Astrocyte (in vitro differentiated cells and primary cell): ENCODE measurements at regions not wholly inside any gene's neighbourhood (a gene's known extent, or its start where the extent isn't known, plus 50 kb on each side); places are given as distances from the start of the nearest gene placed in this dataset.
"Not testable (repeated sequence)": the region's sequence is repeated elsewhere in the genome, so short reads cannot be mapped to it uniquely, and the experiment has no call there.

ENCODE experiments used
- DNase-seq: peaks from one replicate; pipeline ENCODE4 v3.0.0-alpha.2; 2010; ENCODE audit warnings: low read depth
- FAIRE-seq: peaks from 2 replicates; lab custom pipeline; 2011; peaks lifted over from hg19 to GRCh38; lab: Jason Lieb, UNC
- H2AFZ ChIP-seq: 2 replicates; pipeline ENCODE4 v1.6.0; 2012; ENCODE audit warnings: low read depth, low read length, inconsistent platforms
- H3K27ac ChIP-seq: 2 replicates; pipeline ENCODE4 v1.5.1; 2011; ENCODE audit warnings: low read depth, low read length, inconsistent platforms
- H3K27me3 ChIP-seq: 2 replicates; pipeline ENCODE4 v1.6.0; 2011; ENCODE audit warnings: low read length, inconsistent platforms; ENCODE audit not compliant: insufficient read depth
- H3K36me3 ChIP-seq: 2 replicates; pipeline ENCODE4 v1.5.1; 2011; ENCODE audit warnings: low read length, inconsistent platforms; ENCODE audit not compliant: insufficient read depth
- H3K4me1 ChIP-seq: 2 replicates; pipeline ENCODE4 v1.5.1; 2011; ENCODE audit warnings: low read length, inconsistent platforms; ENCODE audit not compliant: insufficient read depth
- H3K4me2 ChIP-seq: 2 replicates; pipeline ENCODE4 v1.6.0; 2012; ENCODE audit warnings: low read length, inconsistent platforms
- H3K4me3 ChIP-seq: 2 replicates; pipeline ENCODE4 v1.5.1; 2011; ENCODE audit warnings: low read depth, mild to moderate bottlenecking, low read length, inconsistent platforms; ENCODE audit not compliant: insufficient read depth
- H3K79me2 ChIP-seq: 2 replicates; pipeline ENCODE4 v1.6.0; 2012; ENCODE audit warnings: mild to moderate bottlenecking, low read length, inconsistent platforms; ENCODE audit not compliant: insufficient read depth
- H3K9ac ChIP-seq: 2 replicates; pipeline ENCODE4 v1.6.0; 2012; ENCODE audit warnings: mild to moderate bottlenecking, low read length, inconsistent platforms
- H3K9me3 ChIP-seq: 2 replicates; pipeline ENCODE4 v1.5.1; 2012; ENCODE audit warnings: low read depth, mild to moderate bottlenecking, low read length, inconsistent platforms; ENCODE audit not compliant: insufficient read depth
- H4K20me1 ChIP-seq: 2 replicates; pipeline ENCODE4 v1.6.0; 2012; ENCODE audit warnings: low read length, inconsistent platforms; ENCODE audit not compliant: insufficient read depth
- H3K27ac Mint-ChIP-seq: one replicate; pipeline ENCODE4 v1.8.0; 2021; ENCODE audit warnings: mild to moderate bottlenecking, mixed read lengths; ENCODE audit not compliant: unreplicated experiment
- H3K27me3 Mint-ChIP-seq: one replicate; pipeline ENCODE4 v1.8.0; 2021; ENCODE audit warnings: low read depth, mixed read lengths; ENCODE audit not compliant: unreplicated experiment
- H3K36me3 Mint-ChIP-seq: one replicate; pipeline ENCODE4 v1.8.0; 2021; ENCODE audit warnings: low read depth, mixed read lengths; ENCODE audit not compliant: unreplicated experiment
- H3K4me1 Mint-ChIP-seq: one replicate; pipeline ENCODE4 v1.8.0; 2021; ENCODE audit warnings: low read depth, mixed read lengths; ENCODE audit not compliant: unreplicated experiment
- H3K4me3 Mint-ChIP-seq: one replicate; pipeline ENCODE4 v1.8.0; 2021; ENCODE audit warnings: mild to moderate bottlenecking, moderate library complexity, mixed read lengths; ENCODE audit not compliant: unreplicated experiment
- H3K9me3 Mint-ChIP-seq: one replicate; pipeline ENCODE4 v1.8.0; 2021; ENCODE audit warnings: mild to moderate bottlenecking, mixed read lengths; ENCODE audit not compliant: unreplicated experiment
- EZH2 ChIP-seq: IDR thresholded peaks from 2 replicates; pipeline ENCODE4 v1.6.1; 2012; ENCODE audit warnings: mild to moderate bottlenecking, low read length, inconsistent platforms; ENCODE audit not compliant: insufficient read depth
- TF ChIP-seq, protein P1 (sequence below): IDR thresholded peaks from 2 replicates; pipeline ENCODE4 v1.5.1; 2011; ENCODE audit warnings: low read depth, mild to moderate bottlenecking, inconsistent platforms, low read length, moderate library complexity; ENCODE audit not compliant: insufficient read depth

DNA sequence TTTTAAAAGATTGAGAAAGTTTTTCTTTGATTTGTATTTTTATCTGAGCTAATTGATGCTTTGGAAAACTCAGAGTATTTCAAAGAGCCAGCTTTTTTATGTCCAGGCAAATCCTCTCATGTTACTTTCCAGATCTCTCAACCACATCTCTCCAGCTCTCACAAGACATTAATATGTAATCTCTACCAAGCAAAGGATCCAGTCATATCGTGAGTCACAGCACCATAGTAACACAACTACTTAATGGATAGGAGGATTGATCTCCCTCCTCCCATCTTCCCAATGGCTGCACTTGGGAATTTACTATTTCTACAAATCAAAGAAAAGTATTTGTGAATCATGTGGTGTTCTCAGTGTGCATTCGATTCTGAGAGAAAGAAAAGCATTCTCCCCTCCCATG lies 63.3 kb downstream of the POU4F1 start:
- Histone ChIP-seq H3K79me2 (no peaks in the 10 kb centered on the region), H3K27me3 (peaks cover 2% of the 10 kb centered on the region), H3K27ac (no peak overlapping the region), H3K9ac (no peak overlapping the region), H3K4me3 (no peak overlapping the region), H2AFZ (no peak overlapping the region), H3K4me1 (no peaks in the 10 kb centered on the region), H3K9me3 (peaks cover 3% of the 10 kb centered on the region), H3K36me3 (no peaks in the 10 kb centered on the region), H3K4me2 (no peak overlapping the region), H4K20me1 (no peaks in the 10 kb centered on the region)
- TF ChIP-seq, protein P1, sequence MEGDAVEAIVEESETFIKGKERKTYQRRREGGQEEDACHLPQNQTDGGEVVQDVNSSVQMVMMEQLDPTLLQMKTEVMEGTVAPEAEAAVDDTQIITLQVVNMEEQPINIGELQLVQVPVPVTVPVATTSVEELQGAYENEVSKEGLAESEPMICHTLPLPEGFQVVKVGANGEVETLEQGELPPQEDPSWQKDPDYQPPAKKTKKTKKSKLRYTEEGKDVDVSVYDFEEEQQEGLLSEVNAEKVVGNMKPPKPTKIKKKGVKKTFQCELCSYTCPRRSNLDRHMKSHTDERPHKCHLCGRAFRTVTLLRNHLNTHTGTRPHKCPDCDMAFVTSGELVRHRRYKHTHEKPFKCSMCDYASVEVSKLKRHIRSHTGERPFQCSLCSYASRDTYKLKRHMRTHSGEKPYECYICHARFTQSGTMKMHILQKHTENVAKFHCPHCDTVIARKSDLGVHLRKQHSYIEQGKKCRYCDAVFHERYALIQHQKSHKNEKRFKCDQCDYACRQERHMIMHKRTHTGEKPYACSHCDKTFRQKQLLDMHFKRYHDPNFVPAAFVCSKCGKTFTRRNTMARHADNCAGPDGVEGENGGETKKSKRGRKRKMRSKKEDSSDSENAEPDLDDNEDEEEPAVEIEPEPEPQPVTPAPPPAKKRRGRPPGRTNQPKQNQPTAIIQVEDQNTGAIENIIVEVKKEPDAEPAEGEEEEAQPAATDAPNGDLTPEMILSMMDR = no peak
- TF ChIP-seq EZH2 = no peak
- no peak for FAIRE-seq
- Mint-ChIP-seq H3K4me1 (no peaks in the 10 kb centered on the region), H3K27me3 (no peaks in the 10 kb centered on the region), H3K9me3 (no peaks in the 10 kb centered on the region), H3K4me3 (no peak overlapping the region), H3K36me3 (no peaks in the 10 kb centered on the region), H3K27ac (no peak overlapping the region)
- DNase-seq = no peak

DNA sequence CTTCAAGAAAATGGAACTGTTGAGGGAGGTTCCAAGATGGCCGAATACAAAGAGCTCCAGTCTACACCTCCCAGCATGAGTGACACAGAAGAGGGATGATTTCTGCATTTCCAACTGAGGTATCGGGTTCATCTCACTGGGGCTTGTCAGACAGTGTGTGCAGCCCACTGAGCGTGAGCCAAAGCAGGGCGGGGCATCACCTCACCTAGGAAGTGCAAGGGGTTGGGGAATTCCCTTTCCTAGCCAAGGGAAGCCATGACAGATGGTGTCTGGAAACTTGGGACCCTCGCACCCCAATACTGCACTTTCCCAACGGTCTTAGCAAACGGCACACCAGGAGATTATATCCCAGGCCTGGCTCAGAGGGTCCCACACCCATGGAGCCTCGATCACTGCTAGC lies 77.3 kb downstream of the POU4F1 start:
- H2AFZ ChIP-seq, H3K9me3 ChIP-seq, H3K36me3 ChIP-seq, H3K27ac ChIP-seq, H3K4me3 ChIP-seq, H3K4me1 Mint-ChIP-seq, DNase-seq, H3K27ac Mint-ChIP-seq, FAIRE-seq, H3K79me2 ChIP-seq, H3K4me2 ChIP-seq, H4K20me1 ChIP-seq, H3K27me3 Mint-ChIP-seq, H3K4me1 ChIP-seq, H3K9me3 Mint-ChIP-seq, H3K9ac ChIP-seq, H3K27me3 ChIP-seq, H3K4me3 Mint-ChIP-seq, H3K36me3 Mint-ChIP-seq: not testable (repeated sequence)

DNA sequence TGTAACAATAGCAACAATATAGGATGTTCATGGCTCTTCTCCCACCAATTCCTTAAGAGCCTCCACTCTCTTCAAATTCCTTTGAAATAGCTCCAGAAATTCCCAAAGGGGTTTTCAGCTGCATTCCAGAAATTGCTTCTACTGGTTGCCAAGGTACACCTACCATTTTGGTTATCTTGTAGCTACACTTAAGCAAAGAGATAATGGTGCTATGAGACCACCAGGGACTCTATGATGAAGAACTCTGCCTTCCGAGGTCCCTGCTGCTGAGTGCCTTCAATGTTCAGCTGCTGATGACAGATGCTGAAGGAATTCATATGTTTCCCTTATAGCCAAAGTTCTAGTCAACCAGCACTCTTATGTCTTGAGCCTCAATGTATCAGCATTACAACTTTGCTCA lies 78.4 kb downstream of the POU4F1 start:
- Mint-ChIP-seq H3K4me3 (no peak overlapping the region), H3K4me1 (no peaks in the 10 kb centered on the region), H3K9me3 (no peaks in the 10 kb centered on the region), H3K36me3 (no peaks in the 10 kb centered on the region), H3K27me3 (no peaks in the 10 kb centered on the region), H3K27ac (no peak overlapping the region)
- Histone ChIP-seq H3K36me3 (no peaks in the 10 kb centered on the region), H4K20me1 (no peaks in the 10 kb centered on the region), H3K9me3 (no peaks in the 10 kb centered on the region), H3K9ac (no peak overlapping the region), H2AFZ (no peak overlapping the region), H3K4me2 (no peak overlapping the region), H3K4me1 (no peaks in the 10 kb centered on the region), H3K27ac (no peak overlapping the region), H3K27me3 (no peaks in the 10 kb centered on the region), H3K4me3 (no peak overlapping the region), H3K79me2 (no peaks in the 10 kb centered on the region)
- no peak for TF ChIP-seq EZH2
- TF ChIP-seq, protein P1 = no peak
- FAIRE-seq = no peak
- no peak for DNase-seq
